Adrenal gland (tissue), 9 donors: ENCODE measurements at regions not wholly inside any gene's neighbourhood (a gene's known extent, or its start where the extent isn't known, plus 50 kb on each side); places are given as distances from the start of the nearest gene placed in this dataset.

Experiments
- DNase-seq, 7 donors: peaks; one replicate each; pipeline ENCODE4 v3.0.0-alpha.2; 2019 to 2020
- H3K27ac ChIP-seq, 5 donors: fragments of 200-600 bp; sonication (generic) in 4 of 5; 1 replicate in 3 of 5; 2 replicates in 2 of 5; pipeline versions ENCODE4 v1.5.1 to v1.8.0; 2016 to 2020; ENCODE audit warnings: mild to moderate bottlenecking in 1 of 5
- H3K27me3 ChIP-seq: fragments of 200-600 bp; 2 replicates; pipeline ENCODE4 v1.8.0; 2021
- H3K36me3 ChIP-seq, 2 donors: fragments of 200-600 bp; replicated peaks in 1 of 2; 1 replicate in 1 of 2; 2 replicates in 1 of 2; pipeline versions ENCODE4 v1.5.1 to v1.8.0; 2018 to 2022
- H3K4me1 ChIP-seq, 2 donors: fragments of 200-600 bp; replicated peaks in 1 of 2; 1 replicate in 1 of 2; 2 replicates in 1 of 2; pipeline versions ENCODE4 v1.5.1 to v1.8.0; 2018 to 2021
- H3K4me3 ChIP-seq, 4 donors: fragments of 200-600 bp; sonication (generic) in 3 of 4; one replicate each; pipeline ENCODE4 v1.5.1; 2016 to 2018
- H3K9me3 ChIP-seq, 3 donors: fragments of 200-600 bp; sonication (generic) in 1 of 3; replicated peaks in 1 of 3; 1 replicate in 2 of 3; 2 replicates in 1 of 3; pipeline versions ENCODE4 v1.5.1 to v1.8.0; 2016 to 2021
- POLR2A ChIP-seq, 2 donors: fragments of 450-650 bp; IDR thresholded peaks; one replicate each; pipeline ENCODE4 v1.6.1; 2017; ENCODE audit warnings: antibody characterized with exemption in 2 of 2, mild to moderate bottlenecking in 2 of 2, moderate library complexity in 1 of 2
- WGBS, 4 donors: extraction: QIAGEN DNeasy Blood & Tissue Kit in 2 of 4; methylation state at CpG; one replicate each; pipeline versions ENCODE4 v1.1.5 to v1.1.7; 2013 to 2017; 5-methylcytosine and 5-hydroxymethylcytosine counted together
- intact Hi-C, 2 donors: fragments of 100-400 bp; cut with DNase I; formaldehyde crosslinking; loops; one replicate each; pipeline versions ENCODE4 v1.14.1 to v1.15.0; 2022 to 2023
- TF ChIP-seq, protein P1 (sequence below), 6 experiments: fragments of 450-650 bp in 4 of 6; fragments of 200-600 bp in 2 of 6; sonication (generic) in 1 of 6; IDR thresholded peaks; 1 replicate in 5 of 6; 2 replicates in 1 of 6; pipeline versions ENCODE4 v1.5.1 to v1.8.0; 2016 to 2021; ENCODE audit warnings: antibody characterized with exemption in 6 of 6, mild to moderate bottlenecking in 2 of 6, moderate library complexity in 1 of 6
- donor health status: healthy with polysubstance abuse.
- donor health status: Bipolar disorder and iron deficiency.
- donor health status: DM: yes; HTN: yes; CAD: no.
- donor health status: DM: no; HTN: no; CAD: no.
- donor health status: DM: no; HTN: no; CAD: no.

DNA sequence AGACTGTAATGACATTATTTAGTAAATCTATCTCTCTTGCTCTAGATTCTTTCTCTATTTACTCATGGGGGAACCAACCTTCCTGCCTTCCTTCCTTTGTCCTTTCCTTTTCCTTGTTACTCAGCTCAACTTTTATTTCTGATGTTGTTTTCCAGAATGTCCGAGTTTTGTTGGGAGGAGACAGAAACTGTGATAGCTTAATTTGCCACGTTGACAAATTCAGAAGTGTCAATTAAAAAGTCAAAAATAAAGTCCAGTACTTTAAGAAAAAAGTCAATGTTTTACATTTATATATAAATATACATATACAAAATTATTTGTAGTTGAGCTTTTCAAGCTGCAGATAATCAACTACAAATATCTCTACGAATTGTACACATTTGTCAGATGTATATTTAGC lies 1187.7 kb downstream of the ADGRL3 start:
- 72 to 84% (median 79%) methylated on average over 3 of the region's 3 CpGs for WGBS, 4 donors
- intact Hi-C loops = no loop called here

DNA sequence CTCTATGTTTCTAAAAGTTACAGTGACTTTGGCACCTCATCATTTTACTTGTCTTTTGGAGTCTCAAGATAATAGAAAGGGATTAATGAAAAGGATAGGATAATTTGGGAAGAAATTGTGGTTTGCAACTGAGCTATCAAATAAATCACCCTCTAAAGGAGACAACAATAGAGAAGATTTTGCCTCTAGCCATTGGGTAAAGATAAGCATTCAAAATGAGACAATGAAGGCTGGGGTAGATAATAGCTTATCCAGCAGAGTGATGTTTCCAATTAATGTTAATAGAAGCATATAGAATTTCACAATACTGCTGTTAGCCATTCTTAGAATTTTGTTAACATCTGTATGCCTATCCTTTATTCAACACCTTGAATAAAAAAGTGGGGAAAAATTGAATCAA lies 1177.6 kb downstream of the ADGRL3 start:
- no peak overlapping the region for H3K4me3 ChIP-seq
- DNase-seq = no peak
- intact Hi-C loops = no loop called here
- TF ChIP-seq POLR2A (IDR thresholded peaks at IDR 0.05) = no peak
- TF ChIP-seq, protein P1, sequence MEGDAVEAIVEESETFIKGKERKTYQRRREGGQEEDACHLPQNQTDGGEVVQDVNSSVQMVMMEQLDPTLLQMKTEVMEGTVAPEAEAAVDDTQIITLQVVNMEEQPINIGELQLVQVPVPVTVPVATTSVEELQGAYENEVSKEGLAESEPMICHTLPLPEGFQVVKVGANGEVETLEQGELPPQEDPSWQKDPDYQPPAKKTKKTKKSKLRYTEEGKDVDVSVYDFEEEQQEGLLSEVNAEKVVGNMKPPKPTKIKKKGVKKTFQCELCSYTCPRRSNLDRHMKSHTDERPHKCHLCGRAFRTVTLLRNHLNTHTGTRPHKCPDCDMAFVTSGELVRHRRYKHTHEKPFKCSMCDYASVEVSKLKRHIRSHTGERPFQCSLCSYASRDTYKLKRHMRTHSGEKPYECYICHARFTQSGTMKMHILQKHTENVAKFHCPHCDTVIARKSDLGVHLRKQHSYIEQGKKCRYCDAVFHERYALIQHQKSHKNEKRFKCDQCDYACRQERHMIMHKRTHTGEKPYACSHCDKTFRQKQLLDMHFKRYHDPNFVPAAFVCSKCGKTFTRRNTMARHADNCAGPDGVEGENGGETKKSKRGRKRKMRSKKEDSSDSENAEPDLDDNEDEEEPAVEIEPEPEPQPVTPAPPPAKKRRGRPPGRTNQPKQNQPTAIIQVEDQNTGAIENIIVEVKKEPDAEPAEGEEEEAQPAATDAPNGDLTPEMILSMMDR (IDR thresholded peaks at IDR 0.05) = no peak
- no peak overlapping the region for H3K27ac ChIP-seq
- H3K36me3 ChIP-seq = no peaks in the 10 kb centered on the region
- no peaks in the 10 kb centered on the region for H3K27me3 ChIP-seq
- no peaks in the 10 kb centered on the region for H3K9me3 ChIP-seq
- H3K4me1 ChIP-seq = no peaks in the 10 kb centered on the region

More for the DNA sequence above, 1187.7 kb downstream of the ADGRL3 start:
- Histone ChIP-seq H3K36me3 (no peaks in the 10 kb centered on the region), H3K27ac (no peak overlapping the region), H3K9me3 (no peaks in the 10 kb centered on the region), H3K4me3 (no peak overlapping the region), H3K4me1 (no peaks in the 10 kb centered on the region), H3K27me3 (no peaks in the 10 kb centered on the region)
- TF ChIP-seq, protein P1 (IDR thresholded peaks at IDR 0.05) = no peak
- no peak for TF ChIP-seq POLR2A (IDR thresholded peaks at IDR 0.05)
- DNase-seq = no peak

DNA sequence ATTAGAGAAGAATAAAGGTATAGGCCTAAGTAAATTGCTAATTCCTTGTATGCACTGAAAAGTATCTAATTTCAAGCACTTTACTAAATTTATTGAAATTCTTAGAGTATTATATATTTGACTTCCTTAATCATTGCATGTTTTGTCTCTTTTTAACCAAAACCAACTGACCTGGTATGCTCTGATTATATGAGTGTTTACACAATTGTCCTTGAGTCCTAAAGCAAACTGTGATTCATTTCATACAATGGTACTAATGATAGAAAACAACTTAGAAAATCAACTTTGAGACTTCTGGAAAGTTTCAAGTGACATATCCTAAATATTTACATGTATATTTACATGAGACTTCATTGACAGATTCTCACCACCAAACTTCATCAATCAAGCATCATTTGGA lies 1177.1 kb downstream of the ADGRL3 start:
- H3K27me3 ChIP-seq = no peaks in the 10 kb centered on the region
- DNase-seq = no peak
- no peaks in the 10 kb centered on the region for H3K36me3 ChIP-seq
- no peak overlapping the region for H3K4me3 ChIP-seq
- no peak for TF ChIP-seq POLR2A (IDR thresholded peaks at IDR 0.05)
- TF ChIP-seq, protein P1 (IDR thresholded peaks at IDR 0.05) = no peak
- intact Hi-C loops = no loop called here
- no peaks in the 10 kb centered on the region for H3K9me3 ChIP-seq
- no peaks in the 10 kb centered on the region for H3K4me1 ChIP-seq
- H3K27ac ChIP-seq = no peak overlapping the region

DNA sequence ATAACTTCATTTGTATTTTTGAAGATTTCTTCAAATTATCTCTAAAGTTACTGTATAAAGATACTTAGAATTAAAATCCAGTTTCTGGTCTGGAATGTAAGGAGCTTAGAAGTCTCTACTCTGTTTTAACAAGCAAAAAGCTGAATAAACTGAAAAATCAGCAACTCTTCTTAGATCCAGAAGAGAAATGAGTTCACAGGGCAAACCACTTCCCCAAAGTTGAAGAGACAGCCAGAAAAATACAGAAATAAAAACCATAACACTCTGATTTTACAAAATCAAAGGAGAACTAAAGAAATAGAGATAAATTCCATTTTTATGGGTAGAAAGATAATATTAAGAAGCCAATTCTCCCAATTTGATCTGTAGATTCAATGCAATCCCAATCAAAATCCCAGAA lies 1166.8 kb downstream of the ADGRL3 start:
- H3K27me3 ChIP-seq = no peaks in the 10 kb centered on the region
- no peak overlapping the region for H3K4me3 ChIP-seq
- TF ChIP-seq POLR2A (IDR thresholded peaks at IDR 0.05) = no peak
- TF ChIP-seq, protein P1 (IDR thresholded peaks at IDR 0.05) = no peak
- H3K9me3 ChIP-seq = no peaks in the 10 kb centered on the region
- intact Hi-C loops = no loop called here
- DNase-seq = no peak
- no peak overlapping the region for H3K27ac ChIP-seq
- H3K36me3 ChIP-seq = no peaks in the 10 kb centered on the region
- H3K4me1 ChIP-seq = no peaks in the 10 kb centered on the region
